Common myeloid progenitor, CD34-positive (primary cell): ENCODE measurements at regions not wholly inside any gene's neighbourhood (a gene's known extent, or its start where the extent isn't known, plus 50 kb on each side); places are given as distances from the start of the nearest gene placed in this dataset.

Source experiments
- CTCF ChIA-PET: fragments of 350-600 bp; sonication (Branson Sonifier 250); formaldehyde crosslinking; loops from one replicate; lab custom pipeline; 2021; ENCODE audit warnings: antibody characterized with exemption; lab: Charles Lee
- POLR2A ChIA-PET: fragments of 350-600 bp; sonication (Branson Sonifier 250); formaldehyde crosslinking; loops from one replicate; lab custom pipeline; 2021; ENCODE audit warnings: antibody characterized with exemption; lab: Charles Lee
- DNase-seq, 3 donors: peaks; one replicate each; pipeline versions ENCODE4 v3.0.0 to v3.0.0-alpha.2; 2013
- H3K27ac ChIP-seq, 2 experiments: 1 replicate in 1 of 2; 2 replicates in 1 of 2; pipeline ENCODE4 v1.7.0; 2013; ENCODE audit warnings: inconsistent platforms in 2 of 2, low read length in 2 of 2, mild to moderate bottlenecking in 2 of 2, low read depth in 1 of 2, moderate library complexity in 1 of 2; ENCODE audit not compliant: severe bottlenecking in 2 of 2, insufficient read depth in 1 of 2, poor library complexity in 1 of 2
- H3K27me3 ChIP-seq, 5 experiments: replicated peaks in 2 of 5; 1 replicate in 3 of 5; 2 replicates in 2 of 5; pipeline versions ENCODE4 v1.6.1 to v1.7.0; 2013; ENCODE audit warnings: low read length in 4 of 5, mild to moderate bottlenecking in 2 of 5, moderate library complexity in 2 of 5, inconsistent platforms in 1 of 5; ENCODE audit not compliant: insufficient read depth in 5 of 5, control insufficient read depth in 4 of 5
- H3K36me3 ChIP-seq, 4 experiments: 1 replicate in 2 of 4; 2 replicates in 2 of 4; pipeline versions ENCODE4 v1.6.1 to v1.7.0; 2013; ENCODE audit warnings: low read length in 3 of 4, control low read depth in 1 of 4, mild to moderate bottlenecking in 1 of 4; ENCODE audit not compliant: control insufficient read depth in 4 of 4, insufficient read depth in 4 of 4
- H3K4me1 ChIP-seq, 4 experiments: 1 replicate in 3 of 4; 2 replicates in 1 of 4; pipeline versions ENCODE4 v1.6.1 to v1.7.1; 2013; ENCODE audit warnings: low read length in 3 of 4, mild to moderate bottlenecking in 3 of 4, control low read depth in 1 of 4, inconsistent platforms in 1 of 4, moderate library complexity in 1 of 4; ENCODE audit not compliant: control insufficient read depth in 4 of 4, insufficient read depth in 4 of 4; ENCODE audit errors: control extremely low read depth in 1 of 4
- H3K4me3 ChIP-seq, 7 experiments: 1 replicate in 4 of 7; 2 replicates in 3 of 7; pipeline versions ENCODE4 v1.5.1 to v1.7.0; 2013; ENCODE audit warnings: mild to moderate bottlenecking in 7 of 7, low read length in 6 of 7, moderate library complexity in 6 of 7, inconsistent platforms in 2 of 7, low read depth in 2 of 7, control low read depth in 1 of 7; ENCODE audit not compliant: insufficient read depth in 4 of 7, control insufficient read depth in 1 of 7; ENCODE audit errors: extremely low read depth in 1 of 7
- H3K9me3 ChIP-seq, 5 experiments: 1 replicate in 4 of 5; 2 replicates in 1 of 5; pipeline versions ENCODE4 v1.6.1 to v1.7.1; 2013; ENCODE audit warnings: low read length in 4 of 5, mild to moderate bottlenecking in 2 of 5, inconsistent platforms in 1 of 5, low read depth in 1 of 5, moderate library complexity in 1 of 5; ENCODE audit not compliant: control insufficient read depth in 4 of 5, insufficient read depth in 2 of 5; ENCODE audit errors: control extremely low read depth in 1 of 5
- WGBS: methylation state at CpG from one replicate; pipeline ENCODE4 v1.1.5; 2013; ENCODE audit not compliant: insufficient coverage; 5-methylcytosine and 5-hydroxymethylcytosine counted together

- Histone ChIP-seq H3K9me3 (no peaks in the 10 kb centered on the region), H3K36me3 (no peaks in the 10 kb centered on the region), H3K4me3 (no peak overlapping the region), H3K27me3 (peaks cover 0 to 3% (median 0%) of the 10 kb centered on the region in 5 experiments), H3K27ac (no peak overlapping the region), H3K4me1 (no peaks in the 10 kb centered on the region)
- ChIA-PET CTCF (interaction anchor here (1.1 kb wide), 1 partner anchor 10 kb away, joined by 3 read pairs; no protein-coding TSS in a partner anchor), POLR2A (no interaction called here)
- DNase-seq = no peak
- WGBS = 49% methylated on average over 2 of the region's 5 CpGs
Measured at GRCh38 chr9:86867804-86868313, 79.4 kb downstream of the GAS1 start.

- H3K36me3 ChIP-seq = no peaks in the 10 kb centered on the region
- no CpG with 5 or more reads among the region's 2 CpGs for WGBS
Measured at GRCh38 chr9:86865952-86866351, 81.4 kb downstream of the GAS1 start.

GRCh38 chr9:86860006-86860405 lies 87.3 kb downstream of the GAS1 start:
- Histone ChIP-seq H3K27ac (no peak overlapping the region), H3K9me3 (no peaks in the 10 kb centered on the region), H3K27me3 (peaks cover 0 to 11% (median 6%) of the 10 kb centered on the region in 5 experiments), H3K36me3 (no peaks in the 10 kb centered on the region), H3K4me1 (no peaks in the 10 kb centered on the region), H3K4me3 (no peak overlapping the region)
- no peak for DNase-seq
- ChIA-PET CTCF (no interaction called here), POLR2A (no interaction called here)
- 97% methylated on average over 6 of the region's 6 CpGs for WGBS

More at GRCh38 chr9:86865952-86866351, 81.4 kb downstream of the GAS1 start:
- POLR2A ChIA-PET = no interaction called here
- no peak for DNase-seq
- H3K27ac ChIP-seq = no peak overlapping the region
- H3K4me1 ChIP-seq = no peaks in the 10 kb centered on the region
- no peak overlapping the region for H3K4me3 ChIP-seq
- peaks cover 0 to 3% (median 0%) of the 10 kb centered on the region in 5 experiments for H3K27me3 ChIP-seq
- CTCF ChIA-PET = no interaction called here
- H3K9me3 ChIP-seq = no peaks in the 10 kb centered on the region

- WGBS = 100% methylated on average over 3 of the region's 3 CpGs
- Histone ChIP-seq H3K27ac (no peak overlapping the region), H3K9me3 (no peaks in the 10 kb centered on the region), H3K4me3 (no peak overlapping the region), H3K4me1 (no peaks in the 10 kb centered on the region), H3K36me3 (no peaks in the 10 kb centered on the region), H3K27me3 (peaks cover 0 to 13% (median 4%) of the 10 kb centered on the region in 5 experiments)
- CTCF ChIA-PET = no interaction called here
- POLR2A ChIA-PET = no interaction called here
- DNase-seq = no peak
Measured at GRCh38 chr9:86859056-86859455, 88.2 kb downstream of the GAS1 start.

- no peak overlapping the region for H3K27ac ChIP-seq
- no CpG with 5 or more reads among the region's 1 CpG for WGBS
- H3K36me3 ChIP-seq = no peaks in the 10 kb centered on the region
- DNase-seq = no peak
- H3K4me3 ChIP-seq = no peak overlapping the region
- H3K4me1 ChIP-seq = no peaks in the 10 kb centered on the region
- ChIA-PET POLR2A (no interaction called here), CTCF (interaction anchor here (1.3 kb wide), 1 partner anchor 10 kb away, joined by 3 read pairs; no protein-coding TSS in a partner anchor)
- peaks cover 0 to 13% (median 4%) of the 10 kb centered on the region in 5 experiments for H3K27me3 ChIP-seq
- no peaks in the 10 kb centered on the region for H3K9me3 ChIP-seq
Measured at GRCh38 chr9:86858009-86858408, 89.3 kb downstream of the GAS1 start.

GRCh38 chr9:86856259-86856658 lies 91.0 kb downstream of the GAS1 start:
- POLR2A ChIA-PET = no interaction called here

GRCh38 chr9:86854898-86855523 lies 92.3 kb downstream of the GAS1 start:
- Histone ChIP-seq H3K4me3 (no peak overlapping the region), H3K4me1 (no peaks in the 10 kb centered on the region), H3K27me3 (peaks cover 0 to 9% (median 3%) of the 10 kb centered on the region in 5 experiments), H3K36me3 (no peaks in the 10 kb centered on the region), H3K27ac (no peak overlapping the region), H3K9me3 (no peaks in the 10 kb centered on the region)
- 46% methylated on average over 3 of the region's 5 CpGs for WGBS
- POLR2A ChIA-PET = no interaction called here
- CTCF ChIA-PET = no interaction called here
- no peak for DNase-seq

More at GRCh38 chr9:86856259-86856658, 91.0 kb downstream of the GAS1 start:
- CTCF ChIA-PET = no interaction called here
- WGBS = 100% methylated on average over 1 of the region's 3 CpGs
- H3K27me3 ChIP-seq = peaks cover 0 to 13% (median 4%) of the 10 kb centered on the region in 5 experiments
- no peak overlapping the region for H3K4me3 ChIP-seq
- H3K27ac ChIP-seq = no peak overlapping the region
- H3K9me3 ChIP-seq = no peaks in the 10 kb centered on the region
- no peaks in the 10 kb centered on the region for H3K36me3 ChIP-seq
- no peak for DNase-seq
- H3K4me1 ChIP-seq = no peaks in the 10 kb centered on the region
